H1 (cell line): ENCODE measurements at regions not wholly inside any gene's neighbourhood (a gene's known extent, or its start where the extent isn't known, plus 50 kb on each side); places are given as distances from the start of the nearest gene placed in this dataset.

Experiments used
- CHD2 ChIP-seq: IDR thresholded peaks from 2 replicates; pipeline ENCODE4 v1.6.1; 2012; ENCODE audit warnings: low read length, improper control_type of control experiment
- CTCF ChIP-seq, 3 experiments: IDR thresholded peaks; 1 replicate in 2 of 3; 2 replicates in 1 of 3; pipeline versions ENCODE4 v1.5.1 to v1.6.1; 2011; ENCODE audit warnings: low read length in 3 of 3, mild to moderate bottlenecking in 3 of 3, inconsistent platforms in 2 of 3, low read depth in 1 of 3, moderate library complexity in 1 of 3; ENCODE audit not compliant: insufficient read depth in 1 of 3; ENCODE audit errors: control extremely low read depth in 1 of 3
- EZH2 ChIP-seq: fragments of 200-600 bp; sonication (generic); IDR thresholded peaks from 2 replicates; pipeline ENCODE4 v1.7.1; 2012; ENCODE audit warnings: low read depth, mild to moderate bottlenecking, moderate library complexity, low read length, inconsistent platforms; ENCODE audit not compliant: severe bottlenecking
- JUND ChIP-seq: IDR thresholded peaks from 2 replicates; pipeline ENCODE4 v1.6.1; 2011; ENCODE audit warnings: mild to moderate bottlenecking, improper control_type of control experiment, low read length
- POLR2A ChIP-seq, 2 experiments: IDR thresholded peaks; 1 replicate in 1 of 2; 2 replicates in 1 of 2; pipeline ENCODE4 v1.6.1; 2011; ENCODE audit warnings: low read depth in 2 of 2, low read length in 2 of 2, mild to moderate bottlenecking in 2 of 2; ENCODE audit errors: control extremely low read depth in 1 of 2
- RNF2 ChIP-seq: fragments of 200-900, 300-1000 bp; sonication (generic); IDR thresholded peaks from 2 replicates; pipeline ENCODE4 v1.7.1; 2016; ENCODE audit warnings: borderline replicate concordance, low read depth, mild to moderate bottlenecking, antibody characterized with exemption, low read length; ENCODE audit not compliant: poor library complexity, severe bottlenecking; ENCODE audit errors: missing control alignments
- TBP ChIP-seq: IDR thresholded peaks from 2 replicates; pipeline ENCODE4 v1.6.1; 2011; ENCODE audit warnings: low read depth, low read length, improper control_type of control experiment

- no peak for TF ChIP-seq EZH2
- no peak for TF ChIP-seq CHD2
- TF ChIP-seq POLR2A (IDR thresholded peaks at IDR 0.05; ENCODE audit: control extremely low read depth in 1 of 2, low read depth in 2 of 2, low read length in 2 of 2): no peak
- no peak for TF ChIP-seq RNF2
- TF ChIP-seq TBP: no peak
- no peak for TF ChIP-seq JUND
- TF ChIP-seq CTCF (IDR thresholded peaks at IDR 0.05; ENCODE audit: control extremely low read depth in 1 of 3, insufficient read depth in 1 of 3, low read depth in 1 of 3, low read length in 3 of 3): no peak
Measured at GRCh38 chr14:97350415-97350814, 553.2 kb downstream of the VRK1 start (continued).
